Panc1 (cell line): ENCODE measurements at regions not wholly inside any gene's neighbourhood (a gene's known extent, or its start where the extent isn't known, plus 50 kb on each side); places are given as distances from the start of the nearest gene placed in this dataset.

Source experiments
- ATAC-seq: fragments of 200-7000 bp; cut with Tn5 transposase; 2 replicates; pipeline ENCODE4 v1.9.1; 2020; ENCODE audit warnings: mild to moderate bottlenecking, moderate library complexity
- BruUV-seq: library from RNA; stranded (reverse); fragments of 400-500 nt; replicated peaks from 2 replicates; lab custom pipeline; 2021; lab: Mats Ljungman, UMichigan
- CTCF ChIA-PET: fragments of 300-600 bp; sonication (Branson Sonifier 250); formaldehyde crosslinking; loops from one replicate; lab custom pipeline; 2022; ENCODE audit warnings: antibody characterized with exemption; lab: Charles Lee
- POLR2A ChIA-PET: fragments of 300-600 bp; sonication (Branson Sonifier 250); formaldehyde crosslinking; loops from one replicate; lab custom pipeline; 2022; ENCODE audit warnings: antibody characterized with exemption; lab: Charles Lee
- DNase-seq: peaks from one replicate; pipeline ENCODE4 v3.0.0-alpha.2; 2010; ENCODE audit warnings: low read depth, low spot score
- H3K27ac ChIP-seq: 2 replicates; pipeline ENCODE4 v1.5.1; 2011; ENCODE audit warnings: mild to moderate bottlenecking, low read length, inconsistent platforms
- H3K27me3 ChIP-seq: fragments of 200-500 bp; sonication (Bioruptor generic); 2 replicates; pipeline ENCODE4 v1.6.0; 2014; ENCODE audit warnings: low read length, inconsistent platforms; ENCODE audit not compliant: control insufficient read depth, insufficient read depth
- H3K36me3 ChIP-seq: fragments of 200-500 bp; sonication (Bioruptor generic); 2 replicates; pipeline ENCODE4 v1.5.1; 2014; ENCODE audit warnings: inconsistent platforms, mild to moderate bottlenecking, low read length, moderate library complexity; ENCODE audit not compliant: control insufficient read depth, insufficient read depth
- H3K4me1 ChIP-seq: 2 replicates; pipeline ENCODE4 v1.5.1; 2011; ENCODE audit warnings: inconsistent platforms, mild to moderate bottlenecking, low read length, moderate library complexity; ENCODE audit not compliant: control insufficient read depth, insufficient read depth
- H3K4me3 ChIP-seq, 2 experiments: 2 replicates each; pipeline ENCODE4 v1.5.1; 2011 to 2012; ENCODE audit warnings: low read depth in 2 of 2, low read length in 2 of 2, mild to moderate bottlenecking in 2 of 2, inconsistent platforms in 1 of 2, moderate library complexity in 1 of 2
- H3K9me3 ChIP-seq: fragments of 200-500 bp; sonication (Bioruptor generic); 2 replicates; pipeline ENCODE4 v1.5.1; 2014; ENCODE audit warnings: low read depth, mild to moderate bottlenecking, inconsistent platforms, low read length, moderate library complexity; ENCODE audit not compliant: control insufficient read depth, insufficient read depth
- CTCF ChIP-seq: fragments of 450-650 bp; IDR thresholded peaks from 2 replicates; pipeline ENCODE4 v1.5.1; 2017; ENCODE audit warnings: mild to moderate bottlenecking
- POLR2AphosphoS5 ChIP-seq: IDR thresholded peaks from 2 replicates; pipeline ENCODE4 v1.6.1; 2012; ENCODE audit warnings: mild to moderate bottlenecking, low read depth, low read length, moderate library complexity
- REST ChIP-seq, 2 experiments: IDR thresholded peaks; 2 replicates each; pipeline ENCODE4 v1.6.1; 2011 to 2012; ENCODE audit warnings: low read depth in 2 of 2, control low read depth in 1 of 2, low read length in 1 of 2, mild to moderate bottlenecking in 1 of 2, moderate library complexity in 1 of 2; ENCODE audit not compliant: insufficient read depth in 1 of 2
- SIN3A ChIP-seq: IDR thresholded peaks from 2 replicates; pipeline ENCODE4 v1.6.1; 2012; ENCODE audit warnings: low read depth, mild to moderate bottlenecking, low read length, moderate library complexity, borderline replicate concordance; ENCODE audit not compliant: insufficient read depth
- TCF7L2 ChIP-seq: IDR thresholded peaks from 2 replicates; pipeline ENCODE4 v1.6.1; 2011; ENCODE audit warnings: mild to moderate bottlenecking, low read depth, low read length, inconsistent platforms
- in situ Hi-C: cut with HindIII; loops from 2 replicates; pipeline ENCODE4 v1.10.0; 2016; ENCODE audit warnings: low sequenced_read_pairs, low pct_unique_long_range_greater_than_20kb
- intact Hi-C: fragments of 100-400 bp; cut with micrococcal nuclease; formaldehyde crosslinking; loops from one replicate; pipeline ENCODE4 v1.10.0; 2022; ENCODE audit not compliant: unreplicated experiment

GRCh38 chr9:7245976-7246580 lies 488.3 kb downstream of the KDM4C start:
- H3K4me1 ChIP-seq: no peaks in the 10 kb centered on the region
- TF ChIP-seq POLR2AphosphoS5: no peak
- no peak for TF ChIP-seq REST (IDR thresholded peaks at IDR 0.05; ENCODE audit: insufficient read depth in 1 of 2, low read depth in 2 of 2, low read length in 1 of 2)
- no peak for TF ChIP-seq SIN3A
- TF ChIP-seq CTCF: no peak
- no peak for TF ChIP-seq TCF7L2
- ATAC-seq (no peak), DNase-seq (no peak)
- no peaks in the 10 kb centered on the region for H3K27me3 ChIP-seq
- no peak overlapping the region for H3K4me3 ChIP-seq
- CTCF ChIA-PET: no interaction called here
- in situ Hi-C loops: no loop called here
- no peak overlapping the region for H3K27ac ChIP-seq
- intact Hi-C loops: no loop called here
- no TSS peak for BruUV-seq
- H3K9me3 ChIP-seq: no peaks in the 10 kb centered on the region
- H3K36me3 ChIP-seq: no peaks in the 10 kb centered on the region
- POLR2A ChIA-PET: no interaction called here

GRCh38 chr9:7243838-7244237 lies 486.1 kb downstream of the KDM4C start:
- H3K9me3 ChIP-seq: no peaks in the 10 kb centered on the region
- no peak for TF ChIP-seq POLR2AphosphoS5
- TF ChIP-seq SIN3A: no peak
- TF ChIP-seq TCF7L2: no peak
- no peak for TF ChIP-seq CTCF
- no peak for TF ChIP-seq REST (IDR thresholded peaks at IDR 0.05; ENCODE audit: insufficient read depth in 1 of 2, low read depth in 2 of 2, low read length in 1 of 2)
- CTCF ChIA-PET: no interaction called here
- DNase-seq: no peak
- no peak for ATAC-seq
- H3K4me3 ChIP-seq: no peak overlapping the region
- no TSS peak for BruUV-seq
- no peaks in the 10 kb centered on the region for H3K27me3 ChIP-seq
- intact Hi-C loops: no loop called here
- H3K27ac ChIP-seq: no peak overlapping the region
- in situ Hi-C loops: no loop called here
- H3K36me3 ChIP-seq: no peaks in the 10 kb centered on the region
- POLR2A ChIA-PET: no interaction called here
- H3K4me1 ChIP-seq: no peaks in the 10 kb centered on the region
